ENCODE measurements at regions not wholly inside any gene's neighbourhood (a gene's known extent, or its start where the extent isn't known, plus 50 kb on each side); places are given as distances from the start of the nearest gene placed in this dataset.

DNA sequence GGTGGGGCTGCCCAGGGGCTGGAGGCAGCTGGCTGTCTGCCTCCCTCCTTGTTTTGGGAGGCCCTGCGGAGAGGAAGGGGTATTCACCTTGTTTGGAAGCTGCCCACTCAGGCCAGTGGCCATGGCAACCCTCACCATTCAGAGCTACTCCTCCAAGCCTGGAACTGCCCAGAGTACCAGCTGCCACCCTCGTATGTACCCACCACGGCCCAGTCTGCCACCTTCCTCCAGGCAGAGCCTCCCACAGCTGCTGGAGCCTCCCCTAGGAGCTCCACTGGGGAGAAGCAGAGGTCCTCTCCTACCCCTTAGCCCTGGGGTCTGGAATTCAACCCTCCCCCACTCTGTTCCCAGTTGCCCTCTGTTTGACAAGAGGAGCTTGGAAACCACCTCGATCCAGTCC, 90.7 kb downstream of the AXIN2 start:
- no peak for ATAC-seq
- Mint-ChIP-seq H3K9me3 (no peaks in the 10 kb centered on the region), H3K27ac (no peak overlapping the region), H3K36me3 (ENCODE audit: low read depth) (no peaks in the 10 kb centered on the region), H3K4me1 (ENCODE audit: low read depth) (no peaks in the 10 kb centered on the region), H3K4me3 (no peak overlapping the region), H3K27me3 (peaks cover 5% of the 10 kb centered on the region)
- CTCF ChIA-PET = no interaction called here
- intact Hi-C loops (cut with micrococcal nuclease) = no loop called here
- no peak for DNase-seq
- POLR2A ChIA-PET = no interaction called here
- TF ChIP-seq, protein P1, sequence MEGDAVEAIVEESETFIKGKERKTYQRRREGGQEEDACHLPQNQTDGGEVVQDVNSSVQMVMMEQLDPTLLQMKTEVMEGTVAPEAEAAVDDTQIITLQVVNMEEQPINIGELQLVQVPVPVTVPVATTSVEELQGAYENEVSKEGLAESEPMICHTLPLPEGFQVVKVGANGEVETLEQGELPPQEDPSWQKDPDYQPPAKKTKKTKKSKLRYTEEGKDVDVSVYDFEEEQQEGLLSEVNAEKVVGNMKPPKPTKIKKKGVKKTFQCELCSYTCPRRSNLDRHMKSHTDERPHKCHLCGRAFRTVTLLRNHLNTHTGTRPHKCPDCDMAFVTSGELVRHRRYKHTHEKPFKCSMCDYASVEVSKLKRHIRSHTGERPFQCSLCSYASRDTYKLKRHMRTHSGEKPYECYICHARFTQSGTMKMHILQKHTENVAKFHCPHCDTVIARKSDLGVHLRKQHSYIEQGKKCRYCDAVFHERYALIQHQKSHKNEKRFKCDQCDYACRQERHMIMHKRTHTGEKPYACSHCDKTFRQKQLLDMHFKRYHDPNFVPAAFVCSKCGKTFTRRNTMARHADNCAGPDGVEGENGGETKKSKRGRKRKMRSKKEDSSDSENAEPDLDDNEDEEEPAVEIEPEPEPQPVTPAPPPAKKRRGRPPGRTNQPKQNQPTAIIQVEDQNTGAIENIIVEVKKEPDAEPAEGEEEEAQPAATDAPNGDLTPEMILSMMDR (IDR thresholded peaks at IDR 0.05) = no peak

DNA sequence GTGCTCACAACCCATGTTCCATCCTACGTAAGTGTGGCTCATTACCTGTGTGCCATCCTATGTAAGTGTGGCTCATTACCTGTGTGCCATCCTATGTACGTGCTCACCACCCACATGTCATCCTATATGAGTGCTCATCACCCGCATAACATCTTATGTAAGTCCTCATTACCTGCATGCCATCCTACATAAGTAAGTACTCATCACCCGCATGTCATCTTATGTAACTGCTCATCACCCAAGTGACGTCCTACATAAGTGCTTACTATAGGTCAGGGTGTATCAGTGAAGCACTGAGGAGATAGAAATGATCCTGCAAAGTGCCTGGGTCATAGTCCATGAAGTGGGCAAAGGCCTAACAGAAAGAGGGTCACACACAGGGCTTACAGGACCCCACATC, 93.1 kb downstream of the AXIN2 start:
- Mint-ChIP-seq H3K27ac (no peak overlapping the region), H3K27me3 (peaks cover 5% of the 10 kb centered on the region), H3K36me3 (ENCODE audit: low read depth) (no peaks in the 10 kb centered on the region), H3K4me1 (ENCODE audit: low read depth) (no peaks in the 10 kb centered on the region), H3K4me3 (no peak overlapping the region), H3K9me3 (no peaks in the 10 kb centered on the region)
- no peak for ATAC-seq
- ChIA-PET CTCF (no interaction called here), POLR2A (no interaction called here)
- TF ChIP-seq, protein P1 (IDR thresholded peaks at IDR 0.05) = no peak
- no peak for DNase-seq
- intact Hi-C loops (cut with micrococcal nuclease) = no loop called here

DNA sequence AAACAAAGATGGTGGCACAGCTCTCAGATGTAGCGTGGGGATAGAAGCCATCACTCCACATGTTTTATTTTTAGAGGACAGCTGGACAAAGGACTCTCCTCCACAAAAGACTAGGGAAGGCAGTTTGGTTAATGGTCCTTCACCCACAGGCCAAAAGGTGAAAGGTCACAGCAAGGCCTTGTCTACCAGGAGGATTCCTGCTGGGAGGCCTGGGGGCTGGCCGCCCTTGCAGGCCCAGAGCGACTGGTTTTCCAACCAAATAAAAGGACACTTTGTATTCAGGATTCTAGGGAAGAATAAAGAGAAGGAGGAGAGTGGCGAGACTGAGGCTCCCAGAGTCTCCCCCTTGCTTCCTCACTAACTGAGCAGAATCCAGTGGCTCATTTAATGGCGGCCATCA, 94.3 kb downstream of the AXIN2 start:
- H3K4me3 Mint-ChIP-seq = no peak overlapping the region
- H3K4me1 Mint-ChIP-seq (ENCODE audit: low read depth) = no peaks in the 10 kb centered on the region
- intact Hi-C loops (cut with micrococcal nuclease) = no loop called here
- CTCF ChIA-PET = no interaction called here
- no peaks in the 10 kb centered on the region for H3K36me3 Mint-ChIP-seq (ENCODE audit: low read depth)
- TF ChIP-seq, protein P1 (IDR thresholded peaks at IDR 0.05) = no peak
- ATAC-seq (no peak), DNase-seq (no peak)
- H3K27ac Mint-ChIP-seq = no peak overlapping the region
- POLR2A ChIA-PET = no interaction called here
- H3K27me3 Mint-ChIP-seq = peaks cover 2% of the 10 kb centered on the region
- H3K9me3 Mint-ChIP-seq = no peaks in the 10 kb centered on the region

DNA sequence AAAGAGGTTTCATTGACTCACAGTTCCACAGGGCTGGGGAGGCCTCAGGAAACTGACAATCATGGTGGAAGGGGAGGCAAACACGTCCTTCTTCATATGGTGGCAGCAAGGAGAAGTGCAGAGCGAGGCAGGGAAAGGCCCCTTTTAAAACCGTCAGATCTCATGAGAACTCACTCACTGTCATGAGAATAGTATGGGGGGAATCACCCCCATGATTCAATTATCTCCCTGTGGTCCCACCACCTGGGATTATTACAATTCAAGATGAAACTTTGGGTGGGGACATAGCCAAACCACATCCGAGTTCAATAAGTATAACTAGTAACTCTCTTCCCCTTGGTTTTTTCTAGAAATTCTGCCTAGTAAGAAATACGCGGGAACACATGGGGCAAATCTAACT, 94.9 kb downstream of the AXIN2 start:
- no peaks in the 10 kb centered on the region for H3K9me3 Mint-ChIP-seq
- ATAC-seq = no peak
- H3K27me3 Mint-ChIP-seq = peaks cover 2% of the 10 kb centered on the region
- TF ChIP-seq, protein P1 (IDR thresholded peaks at IDR 0.05) = no peak
- H3K4me3 Mint-ChIP-seq = no peak overlapping the region
- DNase-seq = peak; percentile 10
- H3K27ac Mint-ChIP-seq = no peak overlapping the region
- no peaks in the 10 kb centered on the region for H3K36me3 Mint-ChIP-seq (ENCODE audit: low read depth)
- H3K4me1 Mint-ChIP-seq (ENCODE audit: low read depth) = no peaks in the 10 kb centered on the region
- intact Hi-C loops (cut with micrococcal nuclease) = no loop called here
- ChIA-PET POLR2A (no interaction called here), CTCF (no interaction called here)

DNA sequence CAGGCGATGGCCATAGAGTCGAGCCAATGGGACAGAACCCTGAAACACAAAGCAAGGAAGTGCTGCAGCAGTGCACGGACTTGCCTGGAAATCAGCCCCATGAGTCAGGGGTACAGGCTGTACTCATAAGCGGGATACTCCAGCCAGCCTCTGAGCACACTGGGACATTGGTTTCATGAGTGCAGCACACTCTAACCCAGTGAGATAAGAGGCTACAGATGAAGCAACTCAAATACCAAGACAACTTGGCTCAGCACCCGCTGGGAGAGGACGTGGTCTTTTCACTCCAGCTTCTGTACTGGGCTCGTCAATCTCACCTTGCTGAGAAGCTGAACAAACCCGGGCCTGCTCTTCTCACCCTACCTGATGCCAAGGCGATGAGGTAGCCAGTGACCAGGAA, 98.2 kb downstream of the AXIN2 start:
- Mint-ChIP-seq H3K36me3 (ENCODE audit: low read depth) (no peaks in the 10 kb centered on the region), H3K27me3 (peaks cover 3% of the 10 kb centered on the region), H3K9me3 (no peaks in the 10 kb centered on the region), H3K27ac (no peak overlapping the region), H3K4me3 (no peak overlapping the region), H3K4me1 (ENCODE audit: low read depth) (no peaks in the 10 kb centered on the region)
- ChIA-PET CTCF (no interaction called here), POLR2A (no interaction called here)
- DNase-seq (no peak), ATAC-seq (no peak)
- intact Hi-C loops (cut with micrococcal nuclease) = no loop called here
- TF ChIP-seq, protein P1 (IDR thresholded peaks at IDR 0.05) = no peak

All from activated CD8-positive, alpha-beta T cell treated with anti-CD3 and anti-CD28 coated beads for 36 hours (primary cell).